NCI-H2171 treated with DMSO at 0.1 percent for 48 hours (cell line): ENCODE measurements at regions not wholly inside any gene's neighbourhood (a gene's known extent, or its start where the extent isn't known, plus 50 kb on each side); places are given as distances from the start of the nearest gene placed in this dataset.
"Not testable (repeated sequence)": the region's sequence is repeated elsewhere in the genome, so short reads cannot be mapped to it uniquely, and the experiment has no call there.

Source experiments
- DNase-seq: peaks from one replicate; lab custom pipeline; 2025; lab: John Stamatoyannopoulos, UW

DNA sequence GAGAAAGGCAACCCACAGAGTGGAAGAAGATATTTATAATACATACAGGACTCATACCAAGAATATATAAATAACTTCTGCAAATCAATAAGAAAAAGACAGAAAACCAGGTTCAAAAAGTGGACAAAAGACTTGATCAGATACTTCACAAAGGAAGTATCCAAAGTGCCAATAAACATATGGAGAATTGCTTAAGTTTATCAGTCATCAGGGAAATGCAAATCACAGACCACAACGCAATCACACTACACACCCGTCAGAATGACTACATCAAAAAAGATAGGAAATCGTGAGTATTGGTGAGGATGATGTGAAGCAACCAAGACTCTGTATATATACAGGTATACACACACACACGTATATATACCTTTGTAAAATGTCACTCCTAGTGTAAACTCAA, 180.6 kb downstream of the FAM43A start:
- DNase-seq = no peak

DNA sequence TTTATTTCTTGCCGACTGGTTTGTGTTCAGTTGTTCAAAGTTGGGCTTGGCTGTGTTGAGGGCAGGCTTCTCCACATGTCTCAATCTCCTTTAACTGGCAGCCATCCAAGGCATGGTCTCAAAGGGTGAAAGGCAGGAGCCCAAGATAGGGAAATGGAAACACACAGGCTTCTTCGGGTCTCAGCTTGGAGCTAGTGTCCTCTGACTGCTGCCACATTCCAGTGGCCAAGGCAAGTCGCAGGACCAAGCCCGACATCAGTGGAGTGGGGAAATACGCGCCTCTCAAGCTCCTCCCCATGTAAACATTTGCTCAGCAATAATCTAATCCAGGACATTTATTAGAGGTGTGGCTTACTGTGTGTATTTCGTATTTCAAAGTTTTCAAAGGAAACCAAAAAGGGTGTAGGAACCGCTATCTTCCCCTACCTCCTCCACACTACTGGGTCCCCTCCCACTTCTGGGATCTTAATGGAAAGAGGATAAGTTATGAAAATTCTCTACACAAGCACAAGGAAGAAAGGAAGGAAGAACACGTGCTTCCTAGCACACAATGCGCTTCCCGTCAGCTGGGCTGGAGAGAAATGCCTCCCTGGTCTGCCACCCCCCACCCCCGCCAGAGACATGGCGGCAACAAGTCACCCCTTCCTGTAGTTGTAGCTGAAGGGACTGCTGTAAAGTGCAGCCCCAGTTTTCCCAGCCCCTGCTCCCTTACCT, 181.7 kb downstream of the FAM43A start:
- no peak for DNase-seq

DNA sequence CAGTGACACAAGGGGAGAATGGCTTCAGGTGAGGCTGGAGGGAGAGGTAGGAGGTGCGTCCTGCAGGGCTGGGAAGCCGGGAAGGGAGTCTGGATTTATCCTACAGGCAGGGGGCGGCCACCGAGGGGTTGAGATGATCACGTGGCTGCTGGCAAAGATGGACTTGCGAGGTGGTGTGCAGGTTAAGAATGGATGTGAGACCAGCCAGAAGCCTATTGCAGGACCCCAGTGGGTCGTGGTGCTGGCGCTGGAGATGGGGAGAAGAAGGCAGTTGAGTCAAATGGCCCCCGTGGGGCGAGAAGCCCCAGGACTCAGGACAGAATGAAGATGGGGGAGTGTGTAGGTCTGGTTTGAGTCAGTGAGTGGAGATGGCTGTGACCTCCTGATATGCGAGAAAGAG, 183.1 kb downstream of the FAM43A start:
- DNase-seq = no peak

DNA sequence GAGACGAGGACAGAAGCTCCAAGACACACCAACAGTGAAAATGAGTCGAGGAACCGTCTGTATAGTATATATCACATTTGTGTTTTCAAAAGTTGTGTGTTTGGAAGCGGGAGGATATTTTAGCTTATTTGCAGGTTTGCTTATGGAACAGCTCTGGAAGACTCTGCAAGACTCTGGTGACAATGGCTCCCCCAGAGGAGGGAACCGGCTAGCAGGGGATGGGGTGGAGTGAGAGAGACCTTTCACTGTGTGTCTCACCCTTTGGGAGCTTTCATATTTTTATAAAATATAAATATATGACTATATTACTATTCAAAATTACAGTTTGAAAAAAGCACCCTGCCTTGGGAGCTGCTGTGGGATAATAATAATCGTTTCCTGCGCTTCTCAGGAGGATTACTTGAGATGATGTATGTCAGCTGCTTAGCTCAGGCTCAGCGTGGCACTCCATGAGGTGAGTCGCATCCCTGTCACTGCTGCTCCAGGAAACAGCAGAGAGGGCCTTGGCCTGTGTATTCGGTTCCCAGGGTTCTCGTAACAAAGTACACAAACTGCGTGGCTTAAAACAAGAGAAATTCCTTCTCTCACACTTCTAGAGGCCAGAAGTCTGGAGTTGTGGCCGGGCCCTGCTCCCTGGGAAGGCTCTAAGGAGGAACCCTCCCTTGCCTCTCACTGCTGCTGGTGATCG, 183.9 kb downstream of the FAM43A start:
- no peak for DNase-seq

DNA sequence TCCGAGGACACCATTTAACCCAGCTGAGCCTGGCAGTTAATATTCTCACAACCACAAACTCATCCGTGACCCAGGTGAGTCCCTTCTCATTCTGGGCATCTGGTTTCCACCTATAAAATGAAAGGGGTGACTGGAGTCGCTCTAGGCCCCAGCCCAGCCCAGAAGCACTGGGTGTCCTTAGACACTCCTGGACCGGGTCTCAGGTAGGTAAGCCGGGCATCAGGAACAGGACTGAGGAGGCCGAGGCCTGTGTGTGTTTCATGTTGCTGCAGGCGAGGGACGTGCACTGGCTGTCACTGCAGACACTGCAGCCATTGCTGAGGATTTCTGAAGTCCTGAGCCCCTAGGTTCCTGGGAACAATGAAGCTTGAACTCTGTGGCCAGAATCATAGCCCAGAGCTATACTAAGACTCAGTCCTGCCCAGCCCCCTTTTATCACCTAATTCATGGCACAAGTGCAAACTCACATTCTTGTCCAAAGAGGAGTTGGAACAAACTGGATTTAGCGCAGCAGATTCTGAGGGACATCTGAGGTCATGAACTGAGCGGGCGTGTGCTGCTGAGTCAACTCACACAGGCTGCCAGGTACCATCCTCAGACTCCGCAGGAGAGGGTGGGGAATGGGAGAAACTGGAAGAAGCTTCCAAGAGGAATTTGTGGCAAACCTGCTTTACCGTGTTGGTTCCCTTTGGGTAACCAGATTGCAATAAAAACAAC, 184.9 kb downstream of the FAM43A start:
- peak; percentile 58 for DNase-seq

DNA sequence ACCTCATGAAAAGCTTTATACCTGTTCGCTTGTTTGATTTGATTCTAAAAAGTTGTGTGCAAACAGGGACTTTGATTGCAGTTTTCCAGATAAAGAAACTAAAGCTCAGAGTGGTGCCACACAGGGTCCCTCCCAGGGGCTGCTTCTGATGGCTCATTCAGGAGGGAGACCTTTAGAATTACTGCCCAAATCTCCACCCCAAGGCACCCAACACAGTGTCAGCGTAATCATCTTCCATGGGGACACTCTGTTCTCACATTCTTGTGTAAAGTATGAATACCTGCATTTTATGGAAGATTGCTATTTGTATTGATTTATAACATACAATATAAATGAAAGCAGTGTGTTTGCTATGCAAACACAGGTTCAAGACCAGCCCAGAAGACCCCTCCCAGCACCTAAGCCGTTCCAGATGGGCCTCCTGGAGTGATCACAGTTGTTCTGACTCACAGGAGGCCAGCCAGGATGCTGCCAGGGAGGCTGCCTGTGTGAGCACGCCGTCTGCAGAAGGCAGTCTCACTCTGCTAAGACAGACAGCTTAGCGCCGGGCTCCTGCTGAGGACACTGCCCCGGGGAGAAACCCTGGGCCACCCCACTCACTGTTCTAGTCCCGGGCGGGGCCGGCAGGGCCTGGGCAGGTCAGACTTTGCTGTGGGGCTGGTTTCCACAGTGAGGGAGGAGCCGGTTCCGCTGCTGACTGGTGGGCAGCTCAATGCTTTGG, 185.6 kb downstream of the FAM43A start:
- DNase-seq = peak; percentile 94

DNA sequence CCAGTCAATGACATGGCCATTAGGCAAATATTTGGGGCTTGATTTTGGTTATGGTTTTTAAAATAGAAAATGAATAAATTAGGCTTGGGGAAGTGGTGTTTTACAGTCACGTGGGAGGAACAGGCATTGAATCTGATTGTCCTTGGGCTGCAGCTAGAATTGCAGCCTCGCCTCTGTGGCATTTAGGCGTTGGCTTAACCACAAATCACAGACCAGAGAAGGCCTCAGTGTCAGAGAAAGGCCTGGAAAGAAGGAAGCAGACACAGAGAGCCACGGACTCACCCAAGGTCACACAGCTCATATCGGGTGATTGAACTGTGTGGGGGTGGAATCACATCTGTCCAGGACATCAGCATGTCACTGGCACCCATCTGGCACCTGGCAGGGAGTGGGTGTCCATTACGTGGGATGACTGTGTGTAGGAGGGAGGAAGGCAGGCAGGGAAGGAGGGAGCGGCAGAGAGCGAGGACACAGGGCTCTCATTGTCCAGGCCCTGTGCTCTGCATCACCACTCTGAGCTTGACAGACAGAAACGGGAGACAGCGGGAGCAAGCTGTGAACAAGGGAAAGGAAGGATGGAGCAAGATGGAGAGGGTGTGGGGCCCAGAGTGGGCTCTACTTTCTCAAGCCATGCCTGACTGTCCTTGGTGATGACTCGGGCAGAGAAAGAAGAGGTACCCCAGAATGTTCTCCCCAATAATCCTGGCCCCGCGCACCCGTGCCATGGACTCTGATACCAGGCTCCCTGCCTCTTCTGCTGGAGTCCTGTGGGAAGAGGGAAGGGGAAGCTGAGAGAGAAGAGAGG, 186.4 kb downstream of the FAM43A start:
- peak; percentile 63 for DNase-seq

DNA sequence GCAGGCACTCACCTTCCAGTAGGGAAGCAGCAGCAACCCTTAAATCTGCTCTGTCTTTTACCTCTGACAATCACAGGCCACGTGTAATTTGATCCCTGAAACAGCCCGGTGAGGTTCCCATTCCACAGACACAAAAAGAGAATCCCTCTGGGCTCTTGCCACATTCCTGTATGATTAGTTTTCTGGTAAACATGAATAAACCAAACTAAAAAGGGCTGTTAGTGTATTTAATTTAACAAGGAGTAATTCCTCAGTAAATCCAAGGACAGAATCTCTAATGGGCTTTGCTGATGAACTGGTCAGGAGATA, 186.9 kb downstream of the FAM43A start:
- DNase-seq = peak; percentile 42

DNA sequence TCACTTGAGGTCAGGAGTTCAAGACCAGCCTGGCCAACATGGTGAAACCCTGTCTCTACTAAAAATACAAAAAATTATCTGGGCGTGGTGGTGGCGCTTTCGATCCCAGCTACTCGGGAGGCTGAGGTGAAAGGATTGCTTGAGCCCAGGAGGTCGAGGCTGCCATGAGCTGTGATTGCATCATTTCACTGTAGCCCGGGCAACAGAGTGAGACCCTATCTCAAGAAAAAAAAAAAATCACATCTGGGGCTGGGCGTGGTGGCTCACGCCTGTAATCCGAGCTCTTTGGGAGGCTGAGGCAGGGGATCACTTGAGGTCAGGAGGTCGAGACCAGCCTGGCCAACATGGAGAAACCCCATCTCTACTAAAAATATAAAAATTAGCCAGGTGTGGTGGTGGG, 187.8 kb downstream of the FAM43A start:
- DNase-seq = not testable (repeated sequence)

DNA sequence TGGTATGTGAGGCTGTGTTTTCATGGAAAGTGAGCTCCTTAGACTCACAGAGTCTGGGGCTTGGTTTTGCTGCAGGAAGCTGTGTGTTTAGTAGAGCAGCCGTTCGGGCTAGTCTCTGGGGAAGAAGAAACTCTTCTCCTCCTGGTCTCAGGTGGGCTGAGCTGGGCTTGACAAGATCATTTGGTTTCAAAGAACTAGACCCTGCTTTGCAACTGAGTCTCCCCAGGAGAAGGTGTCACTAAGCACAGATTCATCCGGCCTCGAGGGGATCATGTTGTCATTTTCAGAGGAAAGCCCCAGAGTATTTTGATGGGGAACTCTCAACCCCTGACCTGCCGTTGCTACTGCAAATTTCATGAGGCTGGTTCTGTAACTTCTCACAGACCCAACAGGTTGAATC, 188.5 kb downstream of the FAM43A start:
- DNase-seq = peak; percentile 31

DNA sequence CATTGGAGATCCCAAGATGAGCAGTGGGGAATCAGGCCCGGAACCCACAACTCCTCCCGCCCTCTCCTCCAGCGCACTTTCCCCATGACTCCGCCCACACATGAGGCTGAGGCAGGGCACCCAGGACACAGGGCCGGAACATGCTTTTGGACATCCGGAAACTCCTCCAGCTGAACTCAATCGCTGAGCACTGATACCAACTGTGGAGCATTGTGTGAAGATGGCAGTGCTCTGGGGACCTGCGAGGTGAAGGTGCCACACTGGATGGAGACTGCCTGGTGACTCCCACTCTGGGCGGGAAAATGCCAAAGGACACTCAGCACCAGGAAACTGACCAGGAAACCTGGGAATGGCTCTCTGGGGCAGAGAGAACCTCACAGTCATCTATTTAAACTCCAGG, 189.1 kb downstream of the FAM43A start:
- DNase-seq = no peak

DNA sequence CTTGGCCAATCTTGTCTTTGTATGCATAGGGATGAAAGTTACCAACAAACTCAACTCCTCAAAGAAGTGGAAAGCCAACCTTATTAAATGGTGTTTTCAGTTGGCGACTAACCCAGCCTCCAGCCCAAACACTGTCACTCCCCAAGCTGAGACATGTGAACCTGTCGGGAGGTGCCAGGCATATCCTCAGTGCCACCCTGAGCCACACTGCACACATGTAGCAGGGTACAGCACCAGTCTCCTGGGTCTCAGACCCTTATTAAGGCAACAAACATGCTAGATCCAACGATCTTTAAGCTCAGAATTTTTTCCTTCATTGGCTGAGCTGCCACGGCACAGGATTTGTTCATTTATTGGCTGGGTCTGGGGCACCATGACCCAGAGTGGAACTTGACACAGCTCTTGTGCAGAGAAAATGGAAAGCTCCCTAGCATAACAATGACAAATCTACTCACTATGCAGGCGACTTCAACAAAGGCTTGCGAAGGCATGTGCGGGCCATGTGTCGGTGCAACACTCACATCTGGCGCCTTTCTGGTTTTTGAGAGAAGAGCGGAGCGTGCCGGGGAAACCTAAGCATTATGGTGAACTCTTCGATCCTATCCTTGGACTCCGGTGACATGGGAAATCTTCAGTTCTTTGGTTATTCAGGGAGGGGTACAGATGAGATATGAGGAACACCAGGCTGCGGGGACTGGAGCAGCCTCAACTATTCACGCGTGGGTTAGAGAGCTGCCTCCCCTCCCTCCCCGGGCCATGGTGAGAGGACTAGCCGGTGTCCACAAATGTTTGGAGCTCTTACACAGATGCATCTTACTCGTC, 190.1 kb downstream of the FAM43A start:
- no peak for DNase-seq

DNA sequence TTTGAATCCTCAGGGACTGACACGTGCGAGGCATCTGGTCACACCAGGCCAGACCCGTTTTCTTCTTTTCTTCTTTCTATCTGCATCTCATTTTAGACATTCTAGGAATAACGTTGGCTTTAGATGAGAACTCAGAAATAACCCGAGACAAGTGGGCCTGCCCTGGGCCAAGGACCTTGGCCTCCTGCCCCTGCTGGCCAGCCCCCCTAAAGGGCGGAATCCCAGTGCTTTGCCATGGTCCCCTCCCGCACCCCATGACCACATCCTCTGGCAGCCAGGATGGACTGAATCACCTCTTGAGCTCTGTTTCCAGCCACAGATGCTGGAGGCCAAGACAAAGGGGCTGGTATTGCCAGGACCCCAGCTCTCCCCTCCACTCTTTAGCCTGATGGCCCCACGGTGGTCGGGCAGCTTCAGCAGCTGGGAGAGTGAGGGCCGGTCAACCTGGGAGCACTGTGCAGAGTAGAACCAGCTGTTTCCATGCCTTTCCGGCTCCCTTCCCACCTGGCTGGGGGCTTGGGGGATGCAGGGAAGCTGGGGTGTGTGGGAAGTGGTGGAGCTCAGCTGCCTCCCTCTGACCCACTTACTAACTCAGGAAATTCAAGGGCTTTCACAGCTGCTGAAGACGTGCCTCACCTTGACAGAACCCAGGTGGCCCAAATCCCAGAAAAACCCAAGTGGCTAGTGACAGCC, 190.9 kb downstream of the FAM43A start:
- no peak for DNase-seq

DNA sequence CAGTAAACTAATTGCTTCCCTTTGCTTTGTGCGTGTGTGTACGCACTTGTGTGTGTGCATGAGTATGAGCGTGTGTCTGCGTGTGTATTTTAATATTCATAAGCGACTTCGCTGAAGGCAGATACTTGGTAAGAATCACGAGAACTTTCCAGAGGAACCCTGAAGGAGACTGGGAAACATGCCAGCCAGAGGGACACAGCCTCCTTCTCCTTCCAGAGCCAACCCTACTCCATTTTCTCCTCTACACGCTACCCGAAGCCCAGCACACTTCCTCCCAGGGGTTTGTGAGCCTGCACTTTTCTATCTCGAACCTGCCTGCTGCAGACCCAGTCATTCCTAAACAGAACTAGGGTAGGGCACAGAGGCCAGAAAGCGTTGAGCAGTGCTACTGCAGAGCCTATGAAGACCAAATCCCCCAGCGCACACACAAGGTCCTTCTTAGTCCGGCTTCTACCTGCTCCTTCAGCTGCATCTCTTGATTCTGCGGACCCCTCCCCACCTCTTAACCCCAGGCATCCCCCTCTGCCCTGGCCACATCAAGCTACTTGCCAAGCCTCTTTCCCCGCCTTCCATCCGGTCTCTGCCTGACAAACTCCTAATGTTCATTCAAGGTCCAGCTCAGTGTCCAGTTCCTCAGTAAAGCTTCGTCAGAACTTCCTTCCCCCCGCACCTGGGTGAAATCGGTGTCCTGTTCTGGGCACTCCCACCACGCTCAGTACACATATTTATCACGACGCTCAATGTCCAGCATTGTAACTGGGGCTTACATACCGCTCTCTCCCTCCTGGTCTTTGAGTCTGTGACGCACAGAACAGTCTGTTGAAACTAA, 191.8 kb downstream of the FAM43A start:
- no peak for DNase-seq

DNA sequence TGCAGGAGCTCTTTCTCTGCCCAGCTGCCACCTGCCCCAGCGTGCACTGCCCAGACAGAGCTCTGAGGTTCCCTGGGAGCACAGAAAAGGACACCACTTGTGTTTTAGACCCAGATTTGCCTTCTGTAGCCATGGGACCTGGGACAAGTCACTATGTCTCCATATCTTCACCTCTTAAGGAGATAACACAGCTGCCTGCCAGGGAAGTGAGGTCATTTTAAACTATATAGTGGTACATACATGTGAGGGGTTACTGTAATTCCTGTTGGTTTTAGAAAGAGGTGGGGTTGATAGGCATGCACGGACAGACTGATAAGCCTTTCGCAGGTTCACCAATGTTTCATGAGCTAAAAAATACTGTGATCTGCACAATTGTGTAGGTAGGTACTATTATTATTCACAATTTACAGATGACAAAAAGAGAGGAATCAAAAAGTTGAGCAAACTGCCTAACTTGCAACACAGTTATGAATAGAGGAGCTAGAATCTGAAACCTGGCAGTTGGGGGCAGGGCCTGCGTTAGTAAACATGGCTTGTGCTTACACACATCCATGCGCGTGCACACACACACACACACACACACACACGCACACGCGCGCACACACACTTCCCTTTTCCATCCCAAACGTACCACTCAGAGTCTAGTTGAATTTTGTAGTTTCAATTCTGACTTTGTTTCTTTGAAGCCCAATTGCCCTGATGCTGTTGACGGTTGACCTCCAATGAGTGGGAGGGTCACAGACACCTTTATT, 193.6 kb downstream of the FAM43A start:
- no peak for DNase-seq

DNA sequence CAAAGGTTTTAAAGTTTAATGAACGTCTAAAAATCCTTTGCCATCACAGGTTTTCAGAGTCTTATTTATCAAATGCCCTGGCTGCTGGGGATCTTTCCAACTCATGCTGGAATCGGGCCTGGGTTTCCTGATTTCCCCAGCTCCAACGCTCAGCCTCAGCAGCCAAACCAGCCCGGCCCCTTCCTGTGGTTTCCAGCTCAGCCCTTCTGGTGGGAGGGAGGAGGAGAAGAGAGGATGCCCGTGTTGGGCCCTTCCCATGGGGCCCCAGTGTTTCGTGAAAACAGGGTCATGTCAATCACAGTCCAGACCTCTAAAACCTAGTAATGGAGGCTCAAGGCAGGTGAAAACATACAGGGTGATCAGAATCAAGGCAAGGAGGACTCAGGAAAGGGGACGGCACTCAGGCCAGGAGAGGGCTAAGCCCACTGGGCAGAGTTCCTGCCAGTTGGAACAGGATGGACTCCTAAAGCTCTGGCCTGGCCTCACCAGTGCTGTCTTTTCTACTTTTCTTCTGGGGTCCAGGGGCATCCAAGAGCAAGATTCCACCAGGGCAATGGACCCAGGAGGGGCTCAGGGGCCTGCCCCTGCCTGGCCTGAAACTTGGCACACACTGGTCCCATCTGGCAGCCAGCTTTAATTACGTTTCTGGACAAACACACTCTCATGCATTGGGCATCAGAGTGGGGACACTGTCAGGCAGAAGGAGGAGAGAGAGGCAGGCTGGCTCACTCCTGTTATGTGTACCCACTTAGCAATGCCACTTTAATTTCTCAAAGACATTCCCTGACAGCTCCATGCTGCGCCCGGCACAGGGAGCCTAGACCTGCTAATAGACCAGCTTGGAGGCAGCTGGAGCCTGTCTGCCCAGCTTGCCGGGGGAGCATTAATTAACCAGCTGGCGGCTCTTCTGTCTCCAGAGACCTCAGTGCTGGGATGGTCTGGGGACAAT, 194.6 kb downstream of the FAM43A start:
- peak; percentile 92 for DNase-seq
